Activated T-helper 2 cell treated with anti-CD3 and anti-CD28 coated beads, Interferon-gamma antibody, Interleukin-2, Interleukin-4, amounts not matched to agents 10 μg/mL and 5 μg/mL and 100 μg/mL, durations not matched to agents 14 hours and 24 hours and 36 hours (primary cell): ENCODE measurements at regions not wholly inside any gene's neighbourhood (a gene's known extent, or its start where the extent isn't known, plus 50 kb on each side); places are given as distances from the start of the nearest gene placed in this dataset.

Experiments used
- DNase-seq: peaks from one replicate; pipeline ENCODE4 v3.0.0; 2021; ENCODE audit warnings: low spot score
- H3K27ac Mint-ChIP-seq: one replicate; pipeline ENCODE4 v1.8.0; 2021; ENCODE audit warnings: mixed read lengths
- H3K27me3 Mint-ChIP-seq: one replicate; pipeline ENCODE4 v1.8.0; 2021; ENCODE audit warnings: low read depth, mixed read lengths
- H3K36me3 Mint-ChIP-seq: one replicate; pipeline ENCODE4 v1.8.0; 2021; ENCODE audit warnings: low read depth, mixed read lengths
- H3K4me1 Mint-ChIP-seq: one replicate; pipeline ENCODE4 v1.8.0; 2021; ENCODE audit warnings: low read depth, mixed read lengths
- H3K4me3 Mint-ChIP-seq: one replicate; pipeline ENCODE4 v1.8.0; 2021; ENCODE audit warnings: low read depth, mild to moderate bottlenecking, moderate library complexity, mixed read lengths
- H3K9me3 Mint-ChIP-seq: one replicate; pipeline ENCODE4 v1.8.0; 2021; ENCODE audit warnings: mixed read lengths
- intact Hi-C: fragments of 100-400 bp; cut with micrococcal nuclease; formaldehyde crosslinking; loops from one replicate; pipeline ENCODE4 v1.15.1; 2023

DNA sequence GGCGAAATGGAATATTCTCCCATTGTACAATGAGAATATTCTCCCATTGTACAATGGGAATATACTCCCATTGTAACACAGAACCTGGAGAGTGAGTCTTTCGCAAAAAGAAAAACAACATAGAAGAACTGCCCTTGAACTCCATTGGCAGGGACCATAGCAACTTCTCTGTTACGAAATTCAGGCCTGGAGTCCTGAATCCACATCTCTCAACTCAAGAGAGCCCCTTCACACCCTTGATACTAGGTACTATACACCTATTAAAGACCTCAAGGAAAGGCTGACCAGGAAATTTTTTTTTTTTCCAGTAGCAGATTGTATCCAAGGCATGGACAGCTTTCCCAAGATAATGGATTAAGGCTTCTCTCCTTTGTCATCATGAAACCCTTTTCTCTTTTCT lies 1687.0 kb downstream of the GRIK2 start:
- no peak overlapping the region for H3K4me3 Mint-ChIP-seq
- H3K27me3 Mint-ChIP-seq = no peaks in the 10 kb centered on the region
- no peak for DNase-seq
- no peaks in the 10 kb centered on the region for H3K36me3 Mint-ChIP-seq
- H3K27ac Mint-ChIP-seq = no peak overlapping the region
- intact Hi-C loops = no loop called here
- no peaks in the 10 kb centered on the region for H3K4me1 Mint-ChIP-seq
- H3K9me3 Mint-ChIP-seq = peaks cover 9% of the 10 kb centered on the region

DNA sequence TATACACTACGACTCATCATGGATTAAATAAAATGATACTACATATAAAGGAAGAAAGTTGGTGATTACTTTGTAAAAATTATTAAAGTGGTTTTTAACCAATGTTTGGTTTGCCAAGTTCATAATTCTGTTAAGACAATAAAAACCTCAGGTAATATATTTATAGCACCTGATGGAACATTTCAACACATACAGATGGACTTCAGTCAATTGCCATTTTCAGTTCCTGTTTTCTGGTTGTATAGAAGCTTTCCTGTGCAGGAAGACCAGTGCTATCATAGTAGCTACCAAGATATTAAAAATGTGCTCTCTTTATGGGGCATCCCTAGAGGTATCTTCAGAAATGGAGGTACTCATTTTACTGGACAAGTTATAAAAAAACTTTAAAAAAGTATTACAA lies 1686.4 kb downstream of the GRIK2 start:
- Mint-ChIP-seq H3K36me3 (no peaks in the 10 kb centered on the region), H3K27ac (no peak overlapping the region), H3K4me1 (no peaks in the 10 kb centered on the region), H3K4me3 (no peak overlapping the region), H3K27me3 (no peaks in the 10 kb centered on the region), H3K9me3 (peaks cover 9% of the 10 kb centered on the region)
- intact Hi-C loops = no loop called here
- no peak for DNase-seq

DNA sequence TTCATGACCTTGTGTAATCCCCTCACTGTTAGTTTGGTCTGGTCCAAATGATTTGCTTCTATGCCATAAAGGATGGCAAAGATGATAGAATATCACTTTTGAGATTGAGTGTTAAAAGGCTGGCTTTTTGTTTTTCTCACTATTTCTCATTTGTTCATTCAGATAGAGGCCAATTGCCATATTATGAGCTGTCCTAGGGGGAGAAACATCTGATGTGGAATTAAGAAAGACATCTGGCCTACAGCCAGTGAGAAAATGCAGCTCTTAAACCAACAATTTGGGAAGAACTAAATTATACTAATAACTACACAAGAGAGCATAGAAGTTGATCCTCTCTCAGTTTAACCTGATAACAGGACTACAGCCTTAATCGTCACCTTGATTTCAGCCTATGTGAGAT lies 1668.6 kb downstream of the GRIK2 start:
- Mint-ChIP-seq H3K27me3 (no peaks in the 10 kb centered on the region), H3K27ac (no peak overlapping the region), H3K4me3 (no peak overlapping the region), H3K4me1 (no peaks in the 10 kb centered on the region), H3K36me3 (no peaks in the 10 kb centered on the region), H3K9me3 (peaks cover 23% of the 10 kb centered on the region)
- intact Hi-C loops = no loop called here
- DNase-seq = no peak

DNA sequence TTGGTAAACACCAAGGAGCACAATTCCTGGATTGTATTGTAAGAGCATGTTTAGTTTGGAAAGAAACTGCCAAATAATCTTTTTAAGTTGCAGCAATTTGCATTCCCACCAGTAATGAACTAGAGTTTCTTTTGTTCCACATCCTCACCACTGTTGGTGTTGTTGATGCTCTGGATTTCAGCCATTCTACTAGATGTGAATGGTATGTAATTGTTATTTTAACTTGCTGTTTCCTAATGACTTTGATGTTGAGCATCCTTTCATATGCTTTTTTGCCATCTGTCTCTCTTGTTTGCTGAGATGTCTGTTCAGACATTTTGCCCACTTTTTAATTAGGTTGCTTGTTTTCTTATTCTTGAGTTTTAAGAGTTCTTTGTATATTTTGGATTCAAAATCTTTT lies 1654.1 kb downstream of the GRIK2 start:
- Mint-ChIP-seq H3K4me1 (no peaks in the 10 kb centered on the region), H3K27ac (no peak overlapping the region), H3K36me3 (no peaks in the 10 kb centered on the region), H3K27me3 (no peaks in the 10 kb centered on the region), H3K9me3 (peaks cover 9% of the 10 kb centered on the region), H3K4me3 (no peak overlapping the region)
- no peak for DNase-seq
- intact Hi-C loops = no loop called here

DNA sequence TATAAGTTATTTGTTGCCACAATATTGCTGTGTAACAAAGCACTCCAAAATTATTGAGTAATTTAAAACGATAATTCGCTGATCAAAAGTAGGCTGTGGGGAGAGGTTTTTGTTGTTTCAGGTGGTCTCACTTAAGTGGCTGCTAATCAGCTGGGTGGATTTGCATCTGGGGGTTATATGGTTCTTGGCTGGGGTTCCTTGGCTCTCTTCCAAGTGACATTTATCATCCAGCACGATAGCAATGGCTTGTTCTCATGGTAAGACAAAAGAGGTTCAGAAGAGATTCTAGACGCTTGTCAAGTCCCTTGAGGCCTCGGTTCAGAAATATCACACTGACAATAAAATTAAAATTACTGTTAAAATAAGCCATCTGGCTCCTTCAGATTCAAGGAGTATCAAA lies 1648.8 kb downstream of the GRIK2 start:
- H3K4me3 Mint-ChIP-seq = no peak overlapping the region
- no peaks in the 10 kb centered on the region for H3K9me3 Mint-ChIP-seq
- H3K4me1 Mint-ChIP-seq = no peaks in the 10 kb centered on the region
- H3K27me3 Mint-ChIP-seq = no peaks in the 10 kb centered on the region
- H3K36me3 Mint-ChIP-seq = no peaks in the 10 kb centered on the region
- intact Hi-C loops = no loop called here
- no peak overlapping the region for H3K27ac Mint-ChIP-seq
- no peak for DNase-seq

DNA sequence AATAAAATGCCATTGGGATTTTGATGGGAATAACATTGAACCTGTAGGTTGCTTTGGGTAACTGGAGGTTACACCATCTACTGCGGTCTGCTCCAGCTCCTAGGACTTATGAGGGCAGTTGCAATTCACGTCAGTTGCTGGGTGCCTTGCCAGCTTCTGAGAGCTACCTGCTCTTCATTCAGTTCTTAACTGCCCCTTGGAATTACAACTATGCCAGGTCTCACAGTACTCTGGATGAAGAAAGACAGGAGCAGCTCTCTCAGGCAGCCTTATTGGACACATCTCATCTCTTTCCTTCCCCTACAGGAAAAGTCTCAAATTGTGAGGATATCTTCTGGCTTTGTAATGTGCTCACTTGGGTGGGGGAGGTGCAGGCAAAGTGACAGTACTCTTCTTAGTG lies 1643.3 kb downstream of the GRIK2 start:
- no peaks in the 10 kb centered on the region for H3K27me3 Mint-ChIP-seq
- no peaks in the 10 kb centered on the region for H3K36me3 Mint-ChIP-seq
- H3K4me3 Mint-ChIP-seq = no peak overlapping the region
- intact Hi-C loops = no loop called here
- no peak for DNase-seq
- no peak overlapping the region for H3K27ac Mint-ChIP-seq
- H3K4me1 Mint-ChIP-seq = no peaks in the 10 kb centered on the region
- H3K9me3 Mint-ChIP-seq = peaks cover 11% of the 10 kb centered on the region

DNA sequence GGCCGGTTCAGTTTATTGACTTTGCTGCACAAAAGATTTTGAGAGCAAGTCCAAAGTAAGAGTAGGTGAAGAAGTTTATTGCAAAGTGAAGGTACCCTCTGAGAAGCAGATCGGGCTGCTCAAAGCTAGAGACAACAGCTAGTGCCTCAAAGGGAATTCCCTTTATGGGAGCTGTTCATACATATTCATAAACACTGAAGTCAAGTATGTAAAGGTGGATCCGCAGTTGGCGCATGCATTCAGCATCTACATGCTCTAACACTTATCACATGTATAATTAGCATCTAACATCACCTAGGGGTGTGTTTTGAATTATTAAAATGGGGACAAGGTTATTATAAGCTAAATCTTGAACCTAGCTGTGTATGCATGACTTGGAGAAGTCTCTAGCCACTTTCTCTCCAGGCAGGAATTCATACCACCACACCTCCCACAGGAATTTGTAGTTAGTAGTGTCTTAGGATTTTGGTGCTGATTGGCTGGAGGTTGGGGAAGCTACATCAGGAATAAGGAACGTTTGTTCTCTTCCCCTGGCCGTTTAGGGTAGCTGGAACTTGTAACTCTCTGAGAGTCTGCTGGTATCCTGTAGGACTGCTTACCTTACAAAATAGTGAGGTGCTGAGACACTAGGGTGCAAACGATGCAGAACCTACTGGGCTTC lies 1633.9 kb downstream of the GRIK2 start:
- Mint-ChIP-seq H3K9me3 (no peaks in the 10 kb centered on the region), H3K36me3 (no peaks in the 10 kb centered on the region), H3K4me3 (no peak overlapping the region), H3K4me1 (no peaks in the 10 kb centered on the region), H3K27ac (no peak overlapping the region), H3K27me3 (no peaks in the 10 kb centered on the region)
- DNase-seq = no peak
- intact Hi-C loops = no loop called here

DNA sequence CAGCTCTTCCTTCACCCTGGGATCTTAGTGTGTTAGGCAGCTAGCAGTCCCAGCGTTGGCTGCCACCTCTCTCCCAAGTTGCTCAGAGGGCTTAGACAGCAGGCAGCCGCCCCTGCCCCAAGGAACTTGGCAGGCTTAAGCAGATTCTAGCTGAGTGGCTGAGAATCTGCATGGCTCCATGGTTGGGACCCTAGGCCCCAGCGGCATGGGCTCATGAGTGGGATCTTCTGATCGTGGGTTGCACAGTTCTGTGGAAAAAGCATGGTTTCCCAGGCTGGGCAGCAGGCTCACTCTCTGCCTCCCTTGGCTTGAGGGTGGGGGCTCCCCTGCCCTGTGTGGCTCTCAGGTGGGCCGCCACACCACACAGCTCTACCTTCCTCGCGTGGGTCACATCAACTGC lies 1624.9 kb downstream of the GRIK2 start:
- intact Hi-C loops = no loop called here
- Mint-ChIP-seq H3K36me3 (no peaks in the 10 kb centered on the region), H3K9me3 (peaks cover 12% of the 10 kb centered on the region), H3K4me3 (no peak overlapping the region), H3K27me3 (no peaks in the 10 kb centered on the region), H3K27ac (no peak overlapping the region), H3K4me1 (no peaks in the 10 kb centered on the region)
- no peak for DNase-seq

DNA sequence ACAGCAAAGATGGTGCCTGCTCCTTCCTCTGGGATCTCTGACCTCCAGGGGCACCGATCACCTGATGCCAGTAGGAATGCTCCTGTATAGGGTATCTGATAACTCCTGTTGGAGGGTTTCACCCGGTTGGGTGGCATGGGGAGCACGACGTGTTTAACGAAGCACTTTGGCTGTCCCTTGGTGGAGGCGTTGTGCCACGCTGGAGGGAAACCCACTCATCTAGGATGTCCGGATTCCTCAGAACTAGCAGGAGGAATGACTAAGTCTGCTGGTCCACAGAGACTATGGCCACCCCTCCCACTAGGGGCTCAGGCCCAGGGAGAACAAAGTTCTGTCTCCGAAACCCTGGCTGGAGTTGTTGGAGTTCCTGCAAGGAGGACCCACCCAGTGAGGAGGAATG lies 1624.4 kb downstream of the GRIK2 start:
- Mint-ChIP-seq H3K36me3 (no peaks in the 10 kb centered on the region), H3K4me1 (no peaks in the 10 kb centered on the region), H3K4me3 (no peak overlapping the region), H3K27ac (no peak overlapping the region), H3K9me3 (peaks cover 12% of the 10 kb centered on the region), H3K27me3 (no peaks in the 10 kb centered on the region)
- intact Hi-C loops = no loop called here
- no peak for DNase-seq

DNA sequence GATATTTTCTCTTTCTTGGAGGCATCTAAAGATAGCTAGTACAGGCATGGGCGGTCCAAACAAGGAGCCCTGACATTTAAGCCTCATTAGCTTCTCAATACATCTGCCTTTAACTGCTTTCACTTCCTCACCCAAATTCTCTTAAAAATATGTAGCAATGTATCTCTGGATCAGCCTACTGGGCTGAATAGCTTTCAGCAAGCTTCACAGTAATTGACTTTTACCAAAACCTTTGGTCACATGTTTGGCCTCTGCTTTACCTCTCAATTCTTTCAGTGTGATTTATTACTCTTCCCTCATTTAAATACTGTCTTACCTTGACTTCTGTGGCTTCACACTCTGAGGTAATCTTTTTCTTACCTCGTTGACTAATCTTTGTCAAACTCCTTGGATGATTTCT lies 1618.1 kb downstream of the GRIK2 start:
- intact Hi-C loops = no loop called here
- Mint-ChIP-seq H3K9me3 (peaks cover 14% of the 10 kb centered on the region), H3K27ac (no peak overlapping the region), H3K4me3 (no peak overlapping the region), H3K27me3 (no peaks in the 10 kb centered on the region), H3K36me3 (no peaks in the 10 kb centered on the region), H3K4me1 (no peaks in the 10 kb centered on the region)
- no peak for DNase-seq

DNA sequence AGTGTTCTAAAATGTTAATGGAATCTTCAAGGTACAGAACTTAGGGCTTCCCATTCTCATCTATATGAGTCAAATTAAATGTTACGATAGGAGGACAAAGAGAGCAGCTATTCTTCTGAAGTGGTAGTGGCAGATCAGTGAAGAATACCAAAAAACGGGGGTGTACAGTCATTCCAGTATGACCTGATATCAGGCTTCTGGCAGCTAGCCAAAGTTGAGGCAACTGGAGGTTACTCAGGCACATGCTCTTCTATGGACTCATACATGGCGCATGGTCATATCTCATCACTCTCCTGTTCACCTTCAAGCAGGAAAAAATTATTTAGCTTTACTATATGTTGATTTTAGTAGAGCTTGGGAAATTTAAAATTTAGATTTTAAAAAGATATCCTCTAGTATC lies 1608.8 kb downstream of the GRIK2 start:
- H3K4me1 Mint-ChIP-seq = no peaks in the 10 kb centered on the region
- intact Hi-C loops = no loop called here
- peaks cover 12% of the 10 kb centered on the region for H3K9me3 Mint-ChIP-seq
- no peaks in the 10 kb centered on the region for H3K27me3 Mint-ChIP-seq
- DNase-seq = no peak
- H3K36me3 Mint-ChIP-seq = no peaks in the 10 kb centered on the region
- no peak overlapping the region for H3K27ac Mint-ChIP-seq
- H3K4me3 Mint-ChIP-seq = no peak overlapping the region

DNA sequence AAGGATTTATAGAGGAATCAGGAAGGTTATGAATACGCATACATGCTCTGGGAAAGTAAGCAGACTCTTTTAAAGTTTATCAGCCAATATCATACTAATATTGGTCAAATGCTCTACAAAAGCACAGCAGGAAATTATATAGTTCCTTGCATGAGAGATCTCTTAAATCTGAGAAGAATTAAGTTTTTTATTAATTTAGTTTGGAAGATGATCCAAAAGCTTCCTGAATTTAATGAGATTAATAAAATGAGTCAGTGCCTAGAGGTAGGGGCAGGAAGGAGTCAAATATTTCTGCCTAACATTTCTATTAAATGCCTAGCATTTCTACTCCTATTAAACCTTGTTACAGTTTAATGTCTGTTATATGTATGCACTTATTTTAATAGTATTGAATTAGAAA lies 1608.2 kb downstream of the GRIK2 start:
- intact Hi-C loops = no loop called here
- Mint-ChIP-seq H3K4me1 (no peaks in the 10 kb centered on the region), H3K27me3 (no peaks in the 10 kb centered on the region), H3K36me3 (no peaks in the 10 kb centered on the region), H3K27ac (no peak overlapping the region), H3K4me3 (no peak overlapping the region), H3K9me3 (peaks cover 10% of the 10 kb centered on the region)
- no peak for DNase-seq

DNA sequence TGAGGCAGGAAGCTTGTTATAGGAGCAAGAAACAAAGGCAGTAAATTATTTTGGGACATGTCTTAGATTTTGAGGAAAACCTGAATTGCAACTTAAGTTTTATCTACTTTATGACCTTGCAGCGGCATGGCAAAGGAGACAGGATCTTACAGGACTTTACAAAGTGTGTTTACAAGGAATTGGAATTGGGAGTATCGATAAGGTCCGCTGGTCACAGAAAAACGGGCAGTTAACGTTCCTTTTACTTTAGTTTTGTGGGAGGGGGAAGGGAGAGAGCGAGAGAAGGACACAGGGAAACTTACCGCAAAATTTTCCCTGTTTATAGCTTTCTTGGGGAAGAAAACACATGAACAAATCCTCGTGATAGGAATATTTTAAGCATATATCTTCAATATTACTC lies 1607.2 kb downstream of the GRIK2 start:
- H3K4me3 Mint-ChIP-seq = no peak overlapping the region
- H3K36me3 Mint-ChIP-seq = no peaks in the 10 kb centered on the region
- no peaks in the 10 kb centered on the region for H3K4me1 Mint-ChIP-seq
- no peak for DNase-seq
- H3K27me3 Mint-ChIP-seq = no peaks in the 10 kb centered on the region
- no peak overlapping the region for H3K27ac Mint-ChIP-seq
- H3K9me3 Mint-ChIP-seq = peaks cover 10% of the 10 kb centered on the region
- intact Hi-C loops = no loop called here

DNA sequence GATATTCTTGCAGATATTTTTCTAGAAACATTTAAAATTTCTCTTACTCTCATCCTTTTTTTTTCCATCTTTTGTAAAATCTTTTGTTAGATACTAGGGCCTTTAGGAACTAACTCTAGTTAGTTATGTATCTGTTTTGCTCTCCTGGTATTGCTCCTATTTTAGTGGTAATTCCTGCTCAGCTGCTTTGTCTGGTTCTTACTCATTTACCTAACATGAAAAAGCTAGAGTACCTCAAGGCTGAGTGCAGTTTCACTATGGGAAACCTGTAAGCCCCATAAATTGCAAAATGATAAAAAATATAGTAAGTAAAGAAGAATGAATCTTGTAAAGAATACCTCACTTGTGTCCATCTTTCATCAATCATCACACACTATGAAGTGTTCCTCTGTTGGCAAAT lies 1602.0 kb downstream of the GRIK2 start:
- Mint-ChIP-seq H3K27ac (no peak overlapping the region), H3K36me3 (no peaks in the 10 kb centered on the region), H3K9me3 (peaks cover 5% of the 10 kb centered on the region), H3K4me3 (no peak overlapping the region), H3K27me3 (no peaks in the 10 kb centered on the region), H3K4me1 (no peaks in the 10 kb centered on the region)
- intact Hi-C loops = no loop called here
- DNase-seq = no peak
